ENCODE measurements at regions not wholly inside any gene's neighbourhood (a gene's known extent, or its start where the extent isn't known, plus 50 kb on each side); places are given as distances from the start of the nearest gene placed in this dataset.

GRCh38 chr6:1123386-1124375, 188.2 kb upstream of the FOXQ1 start:
- TF ChIP-seq CTCF (conservative IDR thresholded peaks at IDR 0.05 in 1 of 2, IDR thresholded peaks at IDR 0.05 in 1 of 2; ENCODE audit: low read depth in 1 of 2, low read length in 2 of 2) (no peak), EZH2 (IDR thresholded peaks at IDR 0.05; ENCODE audit: low read length, missing control alignments) (no peak)
